ENCODE measurements at regions not wholly inside any gene's neighbourhood (a gene's known extent, or its start where the extent isn't known, plus 50 kb on each side); places are given as distances from the start of the nearest gene placed in this dataset.

GRCh38 chr1:228983231-228983660 is 248.0 kb downstream of the RHOU start:
- no peak for TF ChIP-seq CTCF (IDR thresholded peaks at IDR 0.05)
- no peak for TF ChIP-seq POLR2A (IDR thresholded peaks at IDR 0.05)
